GM10266 (cell line): ENCODE measurements at regions not wholly inside any gene's neighbourhood (a gene's known extent, or its start where the extent isn't known, plus 50 kb on each side); places are given as distances from the start of the nearest gene placed in this dataset.

ENCODE experiments used
- DNase-seq: peaks from one replicate; pipeline ENCODE4 v3.0.0; 2012; ENCODE audit errors: extremely low spot score
- CTCF ChIP-seq: IDR thresholded peaks from 2 replicates; pipeline ENCODE4 v1.5.1; 2012; ENCODE audit warnings: mild to moderate bottlenecking, low read depth; ENCODE audit not compliant: control insufficient read depth, insufficient read depth; ENCODE audit errors: missing control alignments

GRCh38 chr21:24275616-24276015 is 1331.7 kb downstream of the MRPL39 start:
- TF ChIP-seq CTCF: no peak
- DNase-seq: no peak

DNA sequence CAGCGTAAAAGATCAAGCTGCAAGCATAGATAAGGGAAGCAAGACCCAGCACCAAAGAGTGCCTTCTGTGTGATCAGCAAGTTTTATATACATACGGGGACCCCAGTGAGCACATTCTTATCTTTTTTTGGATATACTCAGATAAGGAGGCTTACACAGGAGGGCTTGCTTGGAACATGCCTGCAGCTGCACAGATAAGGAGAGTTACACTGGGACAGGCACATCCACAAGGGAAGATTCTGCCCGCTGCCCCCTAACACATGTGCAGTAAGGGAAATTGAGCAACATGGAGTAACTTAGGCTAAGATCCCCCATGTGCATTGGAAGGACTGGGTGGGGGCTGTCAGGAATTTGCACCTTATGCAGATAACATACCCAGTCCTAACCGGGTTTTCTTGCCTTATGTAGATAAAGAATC is 1334.8 kb downstream of the MRPL39 start:
- no peak for DNase-seq
- TF ChIP-seq CTCF: no peak

GRCh38 chr21:24265987-24266386 is 1341.3 kb downstream of the MRPL39 start:
- TF ChIP-seq CTCF: no peak
- no peak for DNase-seq

GRCh38 chr21:24260751-24261150 is 1346.5 kb downstream of the MRPL39 start:
- no peak for TF ChIP-seq CTCF
- DNase-seq: no peak

- DNase-seq: no peak
- TF ChIP-seq CTCF: no peak
Measured at GRCh38 chr21:24259241-24259640, 1348.0 kb downstream of the MRPL39 start.

GRCh38 chr21:24255591-24255990 is 1351.7 kb downstream of the MRPL39 start:
- DNase-seq: no peak
- TF ChIP-seq CTCF: no peak

DNA sequence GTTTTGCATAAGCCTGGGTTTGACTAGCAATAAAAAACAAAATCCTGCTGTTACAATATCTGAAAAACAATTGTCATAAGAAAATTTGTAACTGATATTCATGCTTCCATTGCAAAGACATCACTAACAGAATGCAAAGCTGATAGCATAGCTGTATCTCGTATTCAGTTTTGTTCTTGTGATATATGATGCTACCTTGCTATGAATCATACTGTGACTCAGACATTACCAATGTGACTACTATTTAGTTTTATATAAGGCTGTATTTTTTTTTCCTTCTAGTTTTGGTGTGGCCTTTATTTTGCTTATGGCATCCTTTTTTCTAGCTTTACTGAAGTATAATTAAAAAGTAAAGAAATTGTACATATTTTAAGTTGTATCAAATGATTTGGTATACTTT is 1381.8 kb downstream of the MRPL39 start:
- no peak for TF ChIP-seq CTCF
- no peak for DNase-seq

DNA sequence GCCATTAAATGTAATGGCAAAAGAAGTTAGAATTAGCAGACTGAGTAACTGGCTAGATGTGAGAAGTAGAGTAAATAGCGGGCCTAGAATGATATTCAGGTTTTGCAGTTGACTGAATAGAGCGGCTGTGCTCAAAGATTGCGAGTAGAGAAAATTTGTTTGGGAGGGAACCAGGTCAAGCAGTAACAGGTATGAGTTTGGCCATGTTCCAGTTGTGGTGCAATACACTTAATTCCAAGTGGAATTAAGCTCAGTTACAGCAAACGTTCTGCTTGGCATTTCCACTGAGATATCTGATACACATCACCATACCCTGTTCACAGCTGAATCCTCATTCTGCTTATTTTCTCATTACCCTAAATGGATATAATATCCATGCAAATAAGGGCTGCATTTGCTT is 1382.9 kb downstream of the MRPL39 start:
- TF ChIP-seq CTCF: no peak
- no peak for DNase-seq
